ENCODE measurements at regions not wholly inside any gene's neighbourhood (a gene's known extent, or its start where the extent isn't known, plus 50 kb on each side); places are given as distances from the start of the nearest gene placed in this dataset.
"Not testable (repeated sequence)": the region's sequence is repeated elsewhere in the genome, so short reads cannot be mapped to it uniquely, and the experiment has no call there.

DNA sequence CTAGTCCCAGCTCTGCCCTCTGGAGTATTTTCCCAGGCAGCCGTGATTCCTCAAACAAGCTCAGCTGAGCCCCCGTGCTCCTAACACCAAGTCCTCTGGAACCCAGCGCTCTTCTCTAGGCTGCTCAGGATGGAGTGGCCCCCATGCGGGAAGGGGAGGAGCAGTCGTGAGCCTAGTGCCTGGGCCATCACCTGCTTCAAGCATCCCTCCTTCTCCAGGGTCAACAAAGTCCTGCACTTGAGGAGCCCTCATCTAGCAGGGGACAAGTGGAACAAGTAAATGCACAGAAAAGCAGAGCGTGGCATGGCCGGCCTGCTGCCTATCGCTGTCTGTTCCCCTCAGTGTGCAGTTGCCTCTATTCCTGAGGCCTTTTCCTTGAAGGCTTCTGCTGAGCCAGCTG is 168.6 kb downstream of the INHBB start:
- no peak for TF ChIP-seq POLR2A (IDR thresholded peaks at IDR 0.05)
- TF ChIP-seq POLR2AphosphoS5 (IDR thresholded peaks at IDR 0.05): no peak
- TF ChIP-seq, protein P1, sequence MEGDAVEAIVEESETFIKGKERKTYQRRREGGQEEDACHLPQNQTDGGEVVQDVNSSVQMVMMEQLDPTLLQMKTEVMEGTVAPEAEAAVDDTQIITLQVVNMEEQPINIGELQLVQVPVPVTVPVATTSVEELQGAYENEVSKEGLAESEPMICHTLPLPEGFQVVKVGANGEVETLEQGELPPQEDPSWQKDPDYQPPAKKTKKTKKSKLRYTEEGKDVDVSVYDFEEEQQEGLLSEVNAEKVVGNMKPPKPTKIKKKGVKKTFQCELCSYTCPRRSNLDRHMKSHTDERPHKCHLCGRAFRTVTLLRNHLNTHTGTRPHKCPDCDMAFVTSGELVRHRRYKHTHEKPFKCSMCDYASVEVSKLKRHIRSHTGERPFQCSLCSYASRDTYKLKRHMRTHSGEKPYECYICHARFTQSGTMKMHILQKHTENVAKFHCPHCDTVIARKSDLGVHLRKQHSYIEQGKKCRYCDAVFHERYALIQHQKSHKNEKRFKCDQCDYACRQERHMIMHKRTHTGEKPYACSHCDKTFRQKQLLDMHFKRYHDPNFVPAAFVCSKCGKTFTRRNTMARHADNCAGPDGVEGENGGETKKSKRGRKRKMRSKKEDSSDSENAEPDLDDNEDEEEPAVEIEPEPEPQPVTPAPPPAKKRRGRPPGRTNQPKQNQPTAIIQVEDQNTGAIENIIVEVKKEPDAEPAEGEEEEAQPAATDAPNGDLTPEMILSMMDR (IDR thresholded peaks at IDR 0.05): no peak
- no peaks in the 10 kb centered on the region for H3K27me3 ChIP-seq (replicated peaks; ENCODE audit: insufficient read depth)
- peaks cover 3% of the 10 kb centered on the region for H3K4me1 ChIP-seq (replicated peaks)
- H3K4me3 ChIP-seq: no peak overlapping the region
- no peaks in the 10 kb centered on the region for H3K36me3 ChIP-seq
- intact Hi-C loops (cut with DNase I): no loop called here
- no peaks in the 10 kb centered on the region for H3K9me3 ChIP-seq
- DNase-seq (ENCODE audit: low spot score): no peak
- H3K27ac ChIP-seq: no peak overlapping the region
- whole genome bisulfite sequencing: 84% methylated on average over 8 of the region's 8 CpGs

DNA sequence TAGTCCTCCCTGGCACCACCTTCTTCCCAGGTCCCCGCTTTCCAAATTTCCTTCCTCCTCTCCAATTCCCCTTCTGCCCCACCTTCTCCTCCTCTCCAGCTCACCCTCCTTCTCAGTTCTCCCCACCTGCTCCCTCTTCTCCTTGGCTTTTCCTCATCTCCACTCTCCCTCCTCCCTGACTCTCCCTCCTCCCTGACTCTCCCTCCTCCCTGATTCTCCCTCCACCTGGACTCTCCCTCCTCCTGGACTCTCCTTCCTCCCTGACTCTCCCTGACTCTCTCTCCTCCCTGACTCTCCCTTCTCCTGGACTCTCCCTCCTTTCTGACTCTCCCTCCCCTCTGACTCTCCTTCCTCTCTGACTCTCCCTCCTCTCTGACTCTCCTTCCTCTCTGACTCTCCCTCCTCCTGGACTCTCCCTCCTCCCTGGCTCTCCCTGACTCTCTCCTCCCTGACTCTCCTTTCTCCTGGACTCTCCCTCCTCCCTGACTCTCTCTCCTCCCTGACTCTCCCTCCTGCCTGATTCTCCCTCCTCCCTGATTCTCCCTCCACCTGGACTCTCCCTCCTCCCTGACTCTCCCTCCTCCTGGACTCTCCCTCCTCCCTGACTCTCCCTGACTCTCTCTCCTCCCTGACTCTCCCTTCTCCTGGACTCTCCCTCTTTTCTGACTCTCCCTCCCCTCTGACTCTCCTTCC is 169.3 kb downstream of the INHBB start:
- intact Hi-C loops (cut with DNase I); H3K36me3 ChIP-seq: not testable (repeated sequence)
- 96% methylated on average over 1 of the region's 1 CpG for WGBS

DNA sequence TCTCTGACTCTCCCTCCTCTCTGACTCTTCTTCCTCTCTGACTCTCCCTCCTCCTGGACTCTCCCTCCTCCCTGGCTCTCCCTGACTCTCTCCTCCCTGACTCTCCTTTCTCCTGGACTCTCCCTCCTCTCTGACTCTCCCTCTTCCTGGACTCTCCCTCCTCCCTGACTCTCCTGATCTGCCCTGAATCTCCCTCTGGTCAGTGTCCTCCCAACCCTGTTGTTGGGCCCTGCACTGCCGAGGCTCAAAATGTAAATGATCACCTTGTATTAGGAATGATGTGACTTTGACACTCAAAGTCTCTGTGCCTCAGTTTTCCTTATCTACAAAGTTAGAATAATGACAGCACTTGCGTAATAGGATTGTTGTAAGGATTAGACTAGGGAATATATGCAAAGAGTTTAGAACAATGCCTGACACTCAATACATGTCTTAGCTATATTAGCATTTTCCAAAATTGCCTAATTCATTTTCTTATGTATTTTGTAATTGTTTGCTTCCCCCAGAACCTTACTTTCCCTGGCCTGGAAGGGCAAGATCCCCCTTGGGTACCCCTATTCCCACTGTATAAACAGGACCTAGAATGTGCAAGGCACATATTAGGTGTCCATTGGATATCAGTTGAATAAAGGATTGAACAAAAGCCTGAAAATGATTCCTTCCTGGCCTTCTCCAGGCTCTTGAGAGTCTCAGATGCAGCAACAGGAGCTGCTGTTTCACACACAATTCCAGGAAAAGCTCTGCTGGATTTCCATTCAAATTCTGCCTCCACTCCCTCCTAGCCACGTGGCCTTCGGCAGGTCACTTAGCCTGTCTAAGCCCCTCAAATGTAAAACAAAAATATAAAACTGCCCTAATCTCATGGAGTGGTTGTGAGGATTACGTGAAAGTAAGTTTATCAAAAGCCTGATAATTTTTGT is 170.1 kb downstream of the INHBB start:
- Histone ChIP-seq H3K4me1 (replicated peaks) (peaks cover 3% of the 10 kb centered on the region), H3K9me3 (no peaks in the 10 kb centered on the region), H3K27ac (no peak overlapping the region), H3K4me3 (no peak overlapping the region), H3K27me3 (replicated peaks; ENCODE audit: insufficient read depth) (no peaks in the 10 kb centered on the region), H3K36me3 (no peaks in the 10 kb centered on the region)
- intact Hi-C loops (cut with DNase I): no loop called here
- WGBS: 86% methylated on average over 5 of the region's 5 CpGs
- no peak for DNase-seq (ENCODE audit: low spot score)
- TF ChIP-seq POLR2A (IDR thresholded peaks at IDR 0.05): no peak
- TF ChIP-seq POLR2AphosphoS5 (IDR thresholded peaks at IDR 0.05): no peak
- TF ChIP-seq, protein P1 (IDR thresholded peaks at IDR 0.05): no peak

More for the DNA sequence above, 169.3 kb downstream of the INHBB start:
- DNase-seq (ENCODE audit: low spot score); H3K4me1 ChIP-seq (replicated peaks); H3K27me3 ChIP-seq (replicated peaks; ENCODE audit: insufficient read depth); H3K27ac ChIP-seq; H3K9me3 ChIP-seq; H3K4me3 ChIP-seq: not testable (repeated sequence)

DNA sequence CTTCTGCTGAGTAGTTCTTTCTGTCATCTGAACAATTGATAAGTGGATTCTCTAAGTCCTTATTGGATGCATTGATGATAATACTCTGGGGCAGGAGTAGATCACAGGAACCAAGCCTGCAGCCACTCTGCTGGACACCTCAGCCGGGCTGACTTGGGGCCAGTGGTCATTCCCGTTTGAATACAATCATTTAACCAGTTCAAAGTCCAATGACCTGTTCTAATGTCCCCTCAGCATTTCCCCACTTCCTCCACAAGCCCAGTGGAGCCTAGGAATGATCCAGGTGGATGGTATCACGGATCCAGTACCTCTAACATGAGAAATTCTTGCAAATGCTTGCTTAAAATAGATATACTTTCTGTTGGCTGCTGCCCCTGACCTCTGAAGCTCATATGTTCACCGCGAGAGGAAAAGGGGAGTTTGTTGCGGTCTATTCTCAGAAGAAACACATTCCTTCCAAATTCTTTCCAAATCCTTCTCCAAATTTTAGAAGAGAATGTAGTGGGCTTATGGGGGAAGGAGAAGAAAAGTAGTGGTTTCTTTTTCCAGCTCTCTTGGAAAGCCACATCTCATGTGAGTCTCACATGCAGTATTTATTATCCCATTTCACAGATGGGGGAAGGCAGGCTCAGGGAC is 170.9 kb downstream of the INHBB start:
- no peaks in the 10 kb centered on the region for H3K27me3 ChIP-seq (replicated peaks; ENCODE audit: insufficient read depth)
- H3K9me3 ChIP-seq: no peaks in the 10 kb centered on the region
- H3K4me3 ChIP-seq: no peak overlapping the region
- WGBS: 85% methylated on average over 6 of the region's 6 CpGs
- no peak overlapping the region for H3K27ac ChIP-seq
- no peak for DNase-seq (ENCODE audit: low spot score)
- intact Hi-C loops (cut with DNase I): no loop called here
- no peaks in the 10 kb centered on the region for H3K36me3 ChIP-seq
- no peak for TF ChIP-seq POLR2AphosphoS5 (IDR thresholded peaks at IDR 0.05)
- TF ChIP-seq, protein P1 (IDR thresholded peaks at IDR 0.05): no peak
- TF ChIP-seq POLR2A (IDR thresholded peaks at IDR 0.05): no peak
- no peaks in the 10 kb centered on the region for H3K4me1 ChIP-seq (replicated peaks)

DNA sequence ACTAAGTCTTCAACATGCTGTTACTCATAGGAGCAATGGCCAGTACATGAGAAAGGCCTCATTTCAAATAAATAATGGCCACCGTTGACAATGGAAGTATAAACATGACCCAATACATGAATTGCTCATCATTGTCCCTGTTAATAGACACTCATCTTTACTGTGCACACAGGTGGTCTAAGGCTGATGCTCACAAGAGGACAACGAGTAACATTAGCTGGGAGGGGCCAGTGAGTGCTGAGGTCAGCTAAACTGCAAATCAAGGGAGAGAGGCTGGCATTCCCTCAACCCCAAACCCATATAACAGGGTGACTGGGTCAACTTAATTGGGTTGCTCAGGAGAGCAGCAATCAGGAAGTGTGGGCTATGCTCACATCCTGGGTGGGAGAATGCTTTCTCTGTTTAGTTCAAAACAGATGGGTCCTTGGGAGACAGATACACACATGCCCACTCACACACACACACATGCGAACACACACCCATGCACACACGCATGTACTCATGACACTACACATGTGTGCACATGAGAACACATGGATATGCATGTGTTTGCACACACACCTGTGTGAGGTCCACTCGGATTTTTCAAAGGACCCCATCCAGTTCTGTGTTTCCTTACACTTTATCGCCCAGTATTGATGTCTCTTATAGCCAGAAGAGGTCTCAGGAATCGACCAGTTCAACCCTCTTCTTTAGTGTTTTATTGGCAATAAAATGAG is 172.0 kb downstream of the INHBB start:
- Histone ChIP-seq H3K4me1 (replicated peaks) (no peaks in the 10 kb centered on the region), H3K36me3 (no peaks in the 10 kb centered on the region), H3K4me3 (no peak overlapping the region), H3K27ac (no peak overlapping the region), H3K9me3 (no peaks in the 10 kb centered on the region), H3K27me3 (replicated peaks; ENCODE audit: insufficient read depth) (no peaks in the 10 kb centered on the region)
- no peak for DNase-seq (ENCODE audit: low spot score)
- TF ChIP-seq POLR2AphosphoS5 (IDR thresholded peaks at IDR 0.05): no peak
- no peak for TF ChIP-seq POLR2A (IDR thresholded peaks at IDR 0.05)
- TF ChIP-seq, protein P1 (IDR thresholded peaks at IDR 0.05): no peak
- WGBS: 72% methylated on average over 7 of the region's 7 CpGs
- intact Hi-C loops (cut with DNase I): no loop called here
